ENCODE measurements at regions not wholly inside any gene's neighbourhood (a gene's known extent, or its start where the extent isn't known, plus 50 kb on each side); places are given as distances from the start of the nearest gene placed in this dataset.

DNA sequence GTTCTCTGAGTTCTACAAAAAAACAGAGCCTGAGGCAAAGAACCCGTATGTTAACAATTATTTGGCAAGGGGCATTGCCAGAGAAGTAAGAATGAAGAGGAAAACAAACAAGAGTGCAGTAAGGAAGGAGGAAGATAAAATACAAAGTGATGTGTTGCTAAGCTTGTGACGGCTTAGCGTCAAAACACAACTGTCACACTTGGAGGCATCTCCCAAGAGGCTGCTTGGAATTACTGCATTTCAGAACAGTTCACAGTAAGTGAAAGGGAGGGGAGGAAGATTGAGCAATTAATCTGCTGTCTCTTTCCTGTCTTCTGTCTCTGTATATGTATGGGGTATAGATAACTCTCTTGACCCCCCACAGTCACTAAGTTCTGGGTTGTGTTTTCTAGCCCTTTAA lies 1017.0 kb upstream of the TMPRSS15 start:
- TF ChIP-seq EGR1 (IDR thresholded peaks at IDR 0.05) (no peak), ZBTB7A (IDR thresholded peaks at IDR 0.05; ENCODE audit: low read depth) (no peak), EP300 (IDR thresholded peaks at IDR 0.05; ENCODE audit: borderline replicate concordance) (no peak), FOXM1 (IDR thresholded peaks at IDR 0.05; ENCODE audit: borderline replicate concordance, low read depth) (no peak), TEAD4 (IDR thresholded peaks at IDR 0.05) (no peak), TCF12 (IDR thresholded peaks at IDR 0.05; ENCODE audit: low read depth) (no peak), TAF1 (IDR thresholded peaks at IDR 0.05; ENCODE audit: low read depth) (no peak), YY1 (IDR thresholded peaks at IDR 0.05; ENCODE audit: low read depth) (no peak)
- TF ChIP-seq, protein P1, sequence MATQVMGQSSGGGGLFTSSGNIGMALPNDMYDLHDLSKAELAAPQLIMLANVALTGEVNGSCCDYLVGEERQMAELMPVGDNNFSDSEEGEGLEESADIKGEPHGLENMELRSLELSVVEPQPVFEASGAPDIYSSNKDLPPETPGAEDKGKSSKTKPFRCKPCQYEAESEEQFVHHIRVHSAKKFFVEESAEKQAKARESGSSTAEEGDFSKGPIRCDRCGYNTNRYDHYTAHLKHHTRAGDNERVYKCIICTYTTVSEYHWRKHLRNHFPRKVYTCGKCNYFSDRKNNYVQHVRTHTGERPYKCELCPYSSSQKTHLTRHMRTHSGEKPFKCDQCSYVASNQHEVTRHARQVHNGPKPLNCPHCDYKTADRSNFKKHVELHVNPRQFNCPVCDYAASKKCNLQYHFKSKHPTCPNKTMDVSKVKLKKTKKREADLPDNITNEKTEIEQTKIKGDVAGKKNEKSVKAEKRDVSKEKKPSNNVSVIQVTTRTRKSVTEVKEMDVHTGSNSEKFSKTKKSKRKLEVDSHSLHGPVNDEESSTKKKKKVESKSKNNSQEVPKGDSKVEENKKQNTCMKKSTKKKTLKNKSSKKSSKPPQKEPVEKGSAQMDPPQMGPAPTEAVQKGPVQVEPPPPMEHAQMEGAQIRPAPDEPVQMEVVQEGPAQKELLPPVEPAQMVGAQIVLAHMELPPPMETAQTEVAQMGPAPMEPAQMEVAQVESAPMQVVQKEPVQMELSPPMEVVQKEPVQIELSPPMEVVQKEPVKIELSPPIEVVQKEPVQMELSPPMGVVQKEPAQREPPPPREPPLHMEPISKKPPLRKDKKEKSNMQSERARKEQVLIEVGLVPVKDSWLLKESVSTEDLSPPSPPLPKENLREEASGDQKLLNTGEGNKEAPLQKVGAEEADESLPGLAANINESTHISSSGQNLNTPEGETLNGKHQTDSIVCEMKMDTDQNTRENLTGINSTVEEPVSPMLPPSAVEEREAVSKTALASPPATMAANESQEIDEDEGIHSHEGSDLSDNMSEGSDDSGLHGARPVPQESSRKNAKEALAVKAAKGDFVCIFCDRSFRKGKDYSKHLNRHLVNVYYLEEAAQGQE (IDR thresholded peaks at IDR 0.05; ENCODE audit: low read depth): no peak
- TF ChIP-seq, protein P2, sequence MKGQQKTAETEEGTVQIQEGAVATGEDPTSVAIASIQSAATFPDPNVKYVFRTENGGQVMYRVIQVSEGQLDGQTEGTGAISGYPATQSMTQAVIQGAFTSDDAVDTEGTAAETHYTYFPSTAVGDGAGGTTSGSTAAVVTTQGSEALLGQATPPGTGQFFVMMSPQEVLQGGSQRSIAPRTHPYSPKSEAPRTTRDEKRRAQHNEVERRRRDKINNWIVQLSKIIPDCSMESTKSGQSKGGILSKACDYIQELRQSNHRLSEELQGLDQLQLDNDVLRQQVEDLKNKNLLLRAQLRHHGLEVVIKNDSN (IDR thresholded peaks at IDR 0.05): no peak
- TF ChIP-seq, protein P3, sequence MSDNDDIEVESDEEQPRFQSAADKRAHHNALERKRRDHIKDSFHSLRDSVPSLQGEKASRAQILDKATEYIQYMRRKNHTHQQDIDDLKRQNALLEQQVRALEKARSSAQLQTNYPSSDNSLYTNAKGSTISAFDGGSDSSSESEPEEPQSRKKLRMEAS (IDR thresholded peaks at IDR 0.05): no peak

DNA sequence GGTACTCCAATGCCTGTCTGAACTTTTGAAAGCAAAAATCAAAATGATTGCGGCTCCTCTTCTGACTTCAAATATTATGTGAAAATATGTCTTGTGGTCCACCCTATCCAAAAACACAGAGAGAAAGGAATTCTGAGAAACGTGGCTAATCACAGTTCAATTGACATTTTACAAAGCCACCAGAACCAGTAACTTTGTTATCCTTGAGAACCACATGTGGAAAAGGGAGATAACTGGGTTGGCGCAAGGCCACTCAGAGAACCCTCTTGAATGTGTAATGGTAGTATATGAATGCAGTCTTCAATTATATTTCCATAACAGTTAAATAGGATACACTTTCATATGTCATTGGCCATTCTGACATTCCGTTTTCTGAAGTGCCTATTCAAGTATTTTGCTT lies 1030.0 kb upstream of the TMPRSS15 start:
- TF ChIP-seq CREB1 (IDR thresholded peaks at IDR 0.05; ENCODE audit: low read depth): no peak
- TF ChIP-seq, protein P2 (IDR thresholded peaks at IDR 0.05): no peak
- TF ChIP-seq YY1 (IDR thresholded peaks at IDR 0.05; ENCODE audit: low read depth): no peak
- no peak for TF ChIP-seq TEAD4 (IDR thresholded peaks at IDR 0.05)
- TF ChIP-seq NFIC (IDR thresholded peaks at IDR 0.05): no peak
- no peak for TF ChIP-seq EP300 (IDR thresholded peaks at IDR 0.05; ENCODE audit: borderline replicate concordance)
- no peak for TF ChIP-seq RAD21 (IDR thresholded peaks at IDR 0.05; ENCODE audit: low read depth)
- TF ChIP-seq, protein P1 (IDR thresholded peaks at IDR 0.05; ENCODE audit: low read depth): no peak
- TF ChIP-seq FOXM1 (IDR thresholded peaks at IDR 0.05; ENCODE audit: borderline replicate concordance, low read depth): no peak
- TF ChIP-seq EGR1 (IDR thresholded peaks at IDR 0.05): no peak
- TF ChIP-seq ZBTB7A (IDR thresholded peaks at IDR 0.05; ENCODE audit: low read depth): no peak
- TF ChIP-seq TAF1 (IDR thresholded peaks at IDR 0.05; ENCODE audit: low read depth): no peak
- TF ChIP-seq, protein P3 (IDR thresholded peaks at IDR 0.05): no peak
- no peak for TF ChIP-seq TCF12 (IDR thresholded peaks at IDR 0.05; ENCODE audit: low read depth)
- no peak for TF ChIP-seq CEBPB (IDR thresholded peaks at IDR 0.05)

DNA sequence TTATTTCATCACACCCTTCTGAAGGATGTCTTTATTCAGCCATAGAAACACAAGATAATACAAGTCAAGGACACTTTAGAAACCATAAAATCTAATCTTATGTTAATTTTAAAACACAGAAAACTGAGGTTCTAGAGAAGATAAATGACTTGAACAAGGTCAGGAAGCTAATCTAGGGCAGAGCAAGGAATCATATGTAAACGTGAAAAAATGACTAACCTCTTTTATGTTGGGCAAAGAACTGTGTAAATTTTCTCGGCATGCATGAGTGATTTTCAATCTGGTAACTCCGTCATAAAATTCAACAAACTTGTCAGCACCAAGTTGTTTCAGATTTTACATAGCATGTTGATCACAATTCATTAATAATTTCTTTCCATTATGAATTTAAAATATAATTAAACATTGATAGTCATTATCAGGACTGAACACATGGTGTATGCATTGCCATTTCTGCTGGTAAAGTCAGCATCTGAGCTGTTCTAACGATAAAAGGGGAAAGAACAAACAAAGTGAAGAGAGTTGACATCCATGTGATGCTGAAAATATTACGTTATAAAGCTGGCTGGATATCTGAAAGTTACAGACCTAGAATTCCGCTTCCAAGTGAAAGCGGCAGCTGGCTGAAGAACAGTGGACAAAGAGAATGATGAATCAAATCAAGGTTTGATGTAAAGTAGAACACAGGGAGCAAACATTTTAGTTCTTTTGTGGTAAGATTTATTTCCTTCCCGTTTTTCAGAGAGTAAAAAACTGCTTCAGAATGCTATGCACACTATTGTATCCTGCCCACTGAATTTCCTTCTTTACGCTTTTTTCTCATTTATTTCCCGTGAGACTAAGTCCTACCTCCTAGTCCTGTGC lies 1037.4 kb upstream of the TMPRSS15 start:
- TF ChIP-seq CEBPB (IDR thresholded peaks at IDR 0.05): no peak
- TF ChIP-seq RAD21 (IDR thresholded peaks at IDR 0.05; ENCODE audit: low read depth): no peak
- TF ChIP-seq, protein P1 (IDR thresholded peaks at IDR 0.05; ENCODE audit: low read depth): no peak
- TF ChIP-seq ZBTB7A (IDR thresholded peaks at IDR 0.05; ENCODE audit: low read depth): no peak
- no peak for TF ChIP-seq YY1 (IDR thresholded peaks at IDR 0.05; ENCODE audit: low read depth)
- TF ChIP-seq TCF12 (IDR thresholded peaks at IDR 0.05; ENCODE audit: low read depth): no peak
- TF ChIP-seq EP300 (IDR thresholded peaks at IDR 0.05; ENCODE audit: borderline replicate concordance): no peak
- TF ChIP-seq CREB1 (IDR thresholded peaks at IDR 0.05; ENCODE audit: low read depth): no peak
- no peak for TF ChIP-seq EGR1 (IDR thresholded peaks at IDR 0.05)
- TF ChIP-seq TEAD4 (IDR thresholded peaks at IDR 0.05): no peak
- TF ChIP-seq, protein P3 (IDR thresholded peaks at IDR 0.05): no peak
- TF ChIP-seq TAF1 (IDR thresholded peaks at IDR 0.05; ENCODE audit: low read depth): no peak
- TF ChIP-seq, protein P2 (IDR thresholded peaks at IDR 0.05): no peak
- no peak for TF ChIP-seq NFIC (IDR thresholded peaks at IDR 0.05)
- TF ChIP-seq FOXM1 (IDR thresholded peaks at IDR 0.05; ENCODE audit: borderline replicate concordance, low read depth): no peak
